HepG2 (cell line): ENCODE measurements at regions not wholly inside any gene's neighbourhood (a gene's known extent, or its start where the extent isn't known, plus 50 kb on each side); places are given as distances from the start of the nearest gene placed in this dataset.

Experiments used
- ATAC-seq: fragments of 200-7000 bp; cut with Tn5 transposase; 3 replicates; pipeline ENCODE4 v1.9.1; 2020; ENCODE audit warnings: mild to moderate bottlenecking, moderate library complexity
- BruUV-seq: library from RNA; stranded (reverse); fragments of 400-500 nt; replicated peaks from 2 replicates; lab custom pipeline; 2021; lab: Mats Ljungman, UMichigan
- CTCF ChIA-PET: fragments of 300-600 bp; formaldehyde crosslinking; extraction: SDS; loops from one replicate; lab custom pipeline; 2021; ENCODE audit warnings: low total read pairs, inconsistent platforms, low intra/inter-chr PET ratio; lab: Yijun Ruan, JAX
- POLR2A ChIA-PET: fragments of 350-600 bp; sonication (Branson Sonifier 250); formaldehyde crosslinking; loops from one replicate; lab custom pipeline; 2020; ENCODE audit warnings: antibody characterized with exemption, inconsistent platforms; lab: Yijun Ruan, JAX
- DNase-seq: peaks from one replicate; pipeline ENCODE4 v3.0.0-alpha.2; 2015; ENCODE audit warnings: low spot score
- FAIRE-seq: peaks from 3 replicates; lab custom pipeline; 2011; peaks lifted over from hg19 to GRCh38; lab: Jason Lieb, UNC
- H2AFZ ChIP-seq: one replicate; pipeline ENCODE4 v1.6.1; 2011; ENCODE audit warnings: low read length, inconsistent platforms
- H3K27ac ChIP-seq: fragments of 300-600 bp; 3 replicates; pipeline ENCODE4 v1.8.0; 2011; ENCODE audit warnings: mixed run types, mild to moderate bottlenecking, mixed read lengths, low read length, inconsistent platforms; ENCODE audit not compliant: insufficient read depth; ENCODE audit errors: extremely low read length
- H3K27me3 ChIP-seq, 2 experiments: fragments of 200-600 bp in 1 of 2; 2 replicates in 1 of 2; 3 replicates in 1 of 2; pipeline versions ENCODE4 v1.6.0 to v1.8.0; 2011; ENCODE audit warnings: low read length in 2 of 2, mild to moderate bottlenecking in 2 of 2, moderate library complexity in 2 of 2, inconsistent platforms in 1 of 2; ENCODE audit not compliant: insufficient read depth in 2 of 2, control insufficient read depth in 1 of 2
- H3K36me3 ChIP-seq, 2 experiments: fragments of 200-600 bp in 1 of 2; replicated peaks in 1 of 2; 2 replicates in 1 of 2; 3 replicates in 1 of 2; pipeline versions ENCODE4 v1.5.1 to v1.8.0; 2011; ENCODE audit warnings: low read length in 2 of 2, inconsistent platforms in 1 of 2; ENCODE audit not compliant: insufficient read depth in 2 of 2, control insufficient read depth in 1 of 2
- H3K4me1 ChIP-seq: 2 replicates; pipeline ENCODE4 v1.5.1; 2012; ENCODE audit warnings: low read length, inconsistent platforms; ENCODE audit not compliant: insufficient read depth
- H3K4me2 ChIP-seq: 2 replicates; pipeline ENCODE4 v1.6.0; 2011; ENCODE audit warnings: low read depth, low read length, inconsistent platforms
- H3K4me3 ChIP-seq, 3 experiments: fragments of 200-600 bp in 1 of 3; sonication (generic), shearing (Covaris generic) in 1 of 3; replicated peaks in 1 of 3; 2 replicates each; pipeline ENCODE4 v1.5.1; 2011 to 2016; ENCODE audit warnings: low read length in 3 of 3, inconsistent platforms in 2 of 3, low read depth in 2 of 3, mild to moderate bottlenecking in 2 of 3, control low read depth in 1 of 3, mixed read lengths in 1 of 3; ENCODE audit not compliant: insufficient read depth in 1 of 3
- H3K79me2 ChIP-seq: one replicate; pipeline ENCODE4 v1.6.1; 2011; ENCODE audit warnings: low read length, inconsistent platforms; ENCODE audit not compliant: insufficient read depth
- H3K9ac ChIP-seq: 2 replicates; pipeline ENCODE4 v1.6.0; 2011; ENCODE audit warnings: mild to moderate bottlenecking, low read depth, low read length, inconsistent platforms; ENCODE audit not compliant: insufficient read depth
- H3K9me3 ChIP-seq: 2 replicates; pipeline ENCODE4 v1.5.1; 2012; ENCODE audit warnings: mild to moderate bottlenecking, low read length
- H4K20me1 ChIP-seq: 2 replicates; pipeline ENCODE4 v1.6.0; 2011; ENCODE audit warnings: inconsistent platforms, mild to moderate bottlenecking, low read length, moderate library complexity; ENCODE audit not compliant: insufficient read depth
- AHDC1 ChIP-seq: sonication (generic); formaldehyde crosslinking; IDR thresholded peaks from 2 replicates; pipeline ENCODE4 v1.5.1; 2020; ENCODE audit warnings: mild to moderate bottlenecking, missing genetic modification reagents, borderline replicate concordance
- CENPBD1 ChIP-seq: sonication (generic); formaldehyde crosslinking; IDR thresholded peaks from 2 replicates; pipeline ENCODE4 v1.8.0; 2022; ENCODE audit warnings: missing genetic modification reagents, low read depth, mild to moderate bottlenecking, borderline replicate concordance
- CHCHD3 ChIP-seq: sonication (generic); formaldehyde crosslinking; IDR thresholded peaks from 2 replicates; pipeline ENCODE4 v1.8.0; 2022; ENCODE audit warnings: mild to moderate bottlenecking, missing genetic modification reagents, moderate library complexity
- EED ChIP-seq: sonication (generic); formaldehyde crosslinking; IDR thresholded peaks from 2 replicates; pipeline ENCODE4 v1.5.0; 2020; ENCODE audit warnings: mild to moderate bottlenecking, missing genetic modification reagents
- POLR2AphosphoS5 ChIP-seq: IDR thresholded peaks from 2 replicates; pipeline ENCODE4 v1.6.1; 2012; ENCODE audit warnings: low read depth, low read length
- REST ChIP-seq, 2 experiments: IDR thresholded peaks; 2 replicates each; pipeline ENCODE4 v1.6.1; 2011 to 2012; ENCODE audit warnings: low read length in 2 of 2, borderline replicate concordance in 1 of 2, low read depth in 1 of 2, mild to moderate bottlenecking in 1 of 2, moderate library complexity in 1 of 2
- RFX1 ChIP-seq: fragments of 450-650 bp; IDR thresholded peaks from 2 replicates; pipeline ENCODE4 v1.6.1; 2017
- TFE3 ChIP-seq: IDR thresholded peaks from 2 replicates; pipeline ENCODE4 v1.6.1; 2016
- ZMYM2 ChIP-seq: sonication (generic); formaldehyde crosslinking; IDR thresholded peaks from 2 replicates; pipeline ENCODE4 v1.8.0; 2022; ENCODE audit warnings: mild to moderate bottlenecking, missing genetic modification reagents
- ZNF24 ChIP-seq: fragments of 450-650 bp; IDR thresholded peaks from 2 replicates; pipeline ENCODE4 v1.6.1; 2017; ENCODE audit warnings: antibody characterized with exemption, mild to moderate bottlenecking
- ZNF773 ChIP-seq: sonication (generic); formaldehyde crosslinking; IDR thresholded peaks from 2 replicates; pipeline ENCODE4 v1.4.0; 2020; ENCODE audit warnings: missing genetic modification reagents, borderline replicate concordance
- in situ Hi-C: cut with HindIII; loops from 2 replicates; pipeline ENCODE4 v1.10.0; 2017; ENCODE audit warnings: low pct_unique_long_range_greater_than_20kb; ENCODE audit not compliant: extremely low pct_ligation_motif_present
- intact Hi-C: fragments of 100-400 bp; cut with micrococcal nuclease; formaldehyde crosslinking; loops from one replicate; pipeline ENCODE4 v1.10.0; 2022; ENCODE audit not compliant: unreplicated experiment
- TF ChIP-seq, protein P1 (sequence below): sonication (generic); formaldehyde crosslinking; IDR thresholded peaks from 2 replicates; pipeline ENCODE4 v1.5.0; 2020; ENCODE audit warnings: missing genetic modification reagents, mild to moderate bottlenecking, borderline replicate concordance

GRCh38 chr2:116319935-116320334 is 1494.6 kb upstream of the DDX18 start:
- no peak for ATAC-seq
- H3K9ac ChIP-seq, result no peak overlapping the region
- DNase-seq, result no peak
- no peaks in the 10 kb centered on the region for H4K20me1 ChIP-seq
- no peak overlapping the region for H3K27ac ChIP-seq
- H3K4me1 ChIP-seq, result no peaks in the 10 kb centered on the region
- no peaks in the 10 kb centered on the region for H3K36me3 ChIP-seq
- H3K27me3 ChIP-seq, result no peaks in the 10 kb centered on the region
- POLR2A ChIA-PET, result no interaction called here
- H3K9me3 ChIP-seq, result peaks cover 85% of the 10 kb centered on the region
- intact Hi-C loops (no loop called here), in situ Hi-C loops (no loop called here)
- H2AFZ ChIP-seq, result no peak overlapping the region
- CTCF ChIA-PET, result no interaction called here
- H3K79me2 ChIP-seq, result no peaks in the 10 kb centered on the region
- H3K4me3 ChIP-seq, result no peak overlapping the region
- no peak for FAIRE-seq
- no TSS peak for BruUV-seq
- no peak overlapping the region for H3K4me2 ChIP-seq
- TF ChIP-seq ZNF773 (CRISPR knock-in tag), result no peak
- TF ChIP-seq, protein P1, sequence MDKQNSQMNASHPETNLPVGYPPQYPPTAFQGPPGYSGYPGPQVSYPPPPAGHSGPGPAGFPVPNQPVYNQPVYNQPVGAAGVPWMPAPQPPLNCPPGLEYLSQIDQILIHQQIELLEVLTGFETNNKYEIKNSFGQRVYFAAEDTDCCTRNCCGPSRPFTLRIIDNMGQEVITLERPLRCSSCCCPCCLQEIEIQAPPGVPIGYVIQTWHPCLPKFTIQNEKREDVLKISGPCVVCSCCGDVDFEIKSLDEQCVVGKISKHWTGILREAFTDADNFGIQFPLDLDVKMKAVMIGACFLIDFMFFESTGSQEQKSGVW (CRISPR knock-in tag), result no peak
- no peak for TF ChIP-seq CHCHD3 (CRISPR knock-in tag)
- no peak for TF ChIP-seq ZMYM2 (CRISPR knock-in tag)
- TF ChIP-seq TFE3 (CRISPR knock-in tag), result no peak
- no peak for TF ChIP-seq EED (CRISPR knock-in tag)
- no peak for TF ChIP-seq POLR2AphosphoS5
- no peak for TF ChIP-seq ZNF24
- TF ChIP-seq RFX1, result no peak
- no peak for TF ChIP-seq CENPBD1 (CRISPR knock-in tag)
- no peak for TF ChIP-seq AHDC1 (CRISPR knock-in tag)
- no peak for TF ChIP-seq REST (IDR thresholded peaks at IDR 0.05; ENCODE audit: borderline replicate concordance in 1 of 2, low read depth in 1 of 2, low read length in 2 of 2)
